ENCODE measurements at regions not wholly inside any gene's neighbourhood (a gene's known extent, or its start where the extent isn't known, plus 50 kb on each side); places are given as distances from the start of the nearest gene placed in this dataset.
"Not testable (repeated sequence)": the region's sequence is repeated elsewhere in the genome, so short reads cannot be mapped to it uniquely, and the experiment has no call there.

DNA sequence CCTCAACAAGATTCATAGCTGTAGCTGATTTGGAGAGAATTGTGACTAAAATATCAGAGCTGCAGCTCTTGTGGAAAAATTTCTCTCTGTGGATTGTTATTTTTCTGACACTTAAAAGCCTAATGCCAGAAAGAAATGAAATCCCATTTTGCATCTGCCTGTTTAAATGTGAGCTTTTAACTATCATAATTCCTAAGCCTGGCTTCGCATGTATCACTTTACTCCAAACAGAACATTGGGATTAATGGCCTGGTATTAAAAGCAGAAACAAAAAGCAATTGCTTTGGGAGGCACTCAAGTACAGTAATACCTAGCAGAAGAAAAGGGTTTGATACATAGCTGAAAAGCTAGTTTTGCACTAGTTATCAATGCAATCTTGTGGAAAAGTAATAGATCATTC lies 164.2 kb upstream of the FSHR start:
- Histone ChIP-seq H4K12ac (ENCODE audit: low read depth, low read length) (no peak overlapping the region), H3K27ac (ENCODE audit: low read depth, low read length) (no peak overlapping the region), H3K4me3 (ENCODE audit: low read depth, low read length) (no peak overlapping the region), H2BK5ac (ENCODE audit: low read depth, low read length, poor library complexity) (no peak overlapping the region), H3K9ac (ENCODE audit: low read length) (no peak overlapping the region), H3K27me3 (ENCODE audit: insufficient read depth, low read length) (no peaks in the 10 kb centered on the region), H2BK12ac (ENCODE audit: low read length) (no peak overlapping the region), H3K4me2 (ENCODE audit: low read length) (no peak overlapping the region), H3K4ac (ENCODE audit: low read depth, low read length) (no peak overlapping the region), H3K4me1 (ENCODE audit: control insufficient read depth in 1 of 2, insufficient read depth in 2 of 2, low read length in 2 of 2) (no peaks in the 10 kb centered on the region), H2AFZ (ENCODE audit: insufficient read depth, low read length, poor library complexity) (no peak overlapping the region), H3K18ac (ENCODE audit: low read length) (no peak overlapping the region), H2AK5ac (ENCODE audit: low read length) (no peak overlapping the region), H2BK120ac (ENCODE audit: insufficient read depth, low read length, poor library complexity) (no peak overlapping the region), H3K36me3 (ENCODE audit: control insufficient read depth in 1 of 2, insufficient read depth in 2 of 2, low read length in 2 of 2) (no peaks in the 10 kb centered on the region), H3K79me1 (ENCODE audit: low read length) (no peaks in the 10 kb centered on the region), H4K8ac (ENCODE audit: low read depth, low read length) (no peak overlapping the region), H3K14ac (ENCODE audit: low read length) (no peak overlapping the region), H3K23ac (ENCODE audit: low read length) (no peak overlapping the region), H3K9me3 (ENCODE audit: insufficient read depth, low read depth, low read length) (no peaks in the 10 kb centered on the region), H4K91ac (ENCODE audit: low read depth, low read length) (no peak overlapping the region), H3K79me2 (ENCODE audit: control insufficient read depth, insufficient read depth, low read length, poor library complexity) (no peaks in the 10 kb centered on the region)
- DNase-seq = no peak
- WGBS (ENCODE audit: extremely low coverage, insufficient coverage, insufficient read length) = no CpG with 5 or more reads among the region's 1 CpG

- no peak overlapping the region for H3K4me3 ChIP-seq (ENCODE audit: low read depth, low read length)
- H3K4ac ChIP-seq (ENCODE audit: low read depth, low read length) = no peak overlapping the region
- H4K91ac ChIP-seq (ENCODE audit: low read depth, low read length) = no peak overlapping the region
- no peak overlapping the region for H3K9ac ChIP-seq (ENCODE audit: low read length)
- H2AFZ ChIP-seq (ENCODE audit: insufficient read depth, low read length, poor library complexity) = no peak overlapping the region
- H3K27me3 ChIP-seq (ENCODE audit: insufficient read depth, low read length) = no peaks in the 10 kb centered on the region
- no peak overlapping the region for H3K27ac ChIP-seq (ENCODE audit: low read depth, low read length)
- H3K36me3 ChIP-seq (ENCODE audit: control insufficient read depth in 1 of 2, insufficient read depth in 2 of 2, low read length in 2 of 2) = no peaks in the 10 kb centered on the region
- no peak overlapping the region for H2BK12ac ChIP-seq (ENCODE audit: low read length)
- no peak overlapping the region for H3K4me2 ChIP-seq (ENCODE audit: low read length)
- no peaks in the 10 kb centered on the region for H3K79me1 ChIP-seq (ENCODE audit: low read length)
- DNase-seq = no peak
- H4K8ac ChIP-seq (ENCODE audit: low read depth, low read length) = no peak overlapping the region
- no peaks in the 10 kb centered on the region for H3K4me1 ChIP-seq (ENCODE audit: control insufficient read depth in 1 of 2, insufficient read depth in 2 of 2, low read length in 2 of 2)
- H4K12ac ChIP-seq (ENCODE audit: low read depth, low read length) = no peak overlapping the region
- H3K9me3 ChIP-seq (ENCODE audit: insufficient read depth, low read depth, low read length) = no peaks in the 10 kb centered on the region
- no peak overlapping the region for H2BK120ac ChIP-seq (ENCODE audit: insufficient read depth, low read length, poor library complexity)
- H3K79me2 ChIP-seq (ENCODE audit: control insufficient read depth, insufficient read depth, low read length, poor library complexity) = no peaks in the 10 kb centered on the region
- H3K18ac ChIP-seq (ENCODE audit: low read length) = no peak overlapping the region
- no peak overlapping the region for H3K23ac ChIP-seq (ENCODE audit: low read length)
- no peak overlapping the region for H2AK5ac ChIP-seq (ENCODE audit: low read length)
- no peak overlapping the region for H2BK5ac ChIP-seq (ENCODE audit: low read depth, low read length, poor library complexity)
- H3K14ac ChIP-seq (ENCODE audit: low read length) = no peak overlapping the region
- no CpG with 5 or more reads among the region's 3 CpGs for WGBS (ENCODE audit: extremely low coverage, insufficient coverage, insufficient read length)
Observed at GRCh38 chr2:49309461-49309860, 155.1 kb upstream of the FSHR start.

GRCh38 chr2:49306925-49307324 lies 152.6 kb upstream of the FSHR start:
- Histone ChIP-seq H4K8ac (ENCODE audit: low read depth, low read length) (no peak overlapping the region), H3K9me3 (ENCODE audit: insufficient read depth, low read depth, low read length) (no peaks in the 10 kb centered on the region), H2BK12ac (ENCODE audit: low read length) (no peak overlapping the region), H3K4me3 (ENCODE audit: low read depth, low read length) (no peak overlapping the region), H3K79me2 (ENCODE audit: control insufficient read depth, insufficient read depth, low read length, poor library complexity) (no peaks in the 10 kb centered on the region), H3K23ac (ENCODE audit: low read length) (no peak overlapping the region), H3K4ac (ENCODE audit: low read depth, low read length) (no peak overlapping the region), H3K27ac (ENCODE audit: low read depth, low read length) (no peak overlapping the region), H2AK5ac (ENCODE audit: low read length) (no peak overlapping the region), H2AFZ (ENCODE audit: insufficient read depth, low read length, poor library complexity) (no peak overlapping the region), H3K79me1 (ENCODE audit: low read length) (no peaks in the 10 kb centered on the region), H2BK5ac (ENCODE audit: low read depth, low read length, poor library complexity) (no peak overlapping the region), H3K4me1 (ENCODE audit: control insufficient read depth in 1 of 2, insufficient read depth in 2 of 2, low read length in 2 of 2) (no peaks in the 10 kb centered on the region), H4K91ac (ENCODE audit: low read depth, low read length) (no peak overlapping the region), H2BK120ac (ENCODE audit: insufficient read depth, low read length, poor library complexity) (no peak overlapping the region), H3K36me3 (ENCODE audit: control insufficient read depth in 1 of 2, insufficient read depth in 2 of 2, low read length in 2 of 2) (no peaks in the 10 kb centered on the region), H3K9ac (ENCODE audit: low read length) (no peak overlapping the region), H3K27me3 (ENCODE audit: insufficient read depth, low read length) (no peaks in the 10 kb centered on the region), H3K4me2 (ENCODE audit: low read length) (no peak overlapping the region), H3K18ac (ENCODE audit: low read length) (no peak overlapping the region), H3K14ac (ENCODE audit: low read length) (no peak overlapping the region), H4K12ac (ENCODE audit: low read depth, low read length) (no peak overlapping the region)
- no peak for DNase-seq
- no CpG with 5 or more reads among the region's 3 CpGs for WGBS (ENCODE audit: extremely low coverage, insufficient coverage, insufficient read length)

GRCh38 chr2:49298693-49299092 lies 144.4 kb upstream of the FSHR start:
- H3K14ac ChIP-seq (ENCODE audit: low read length); H3K27me3 ChIP-seq (ENCODE audit: insufficient read depth, low read length); H3K4me1 ChIP-seq (ENCODE audit: control insufficient read depth in 1 of 2, insufficient read depth in 2 of 2, low read length in 2 of 2); H2BK120ac ChIP-seq (ENCODE audit: insufficient read depth, low read length, poor library complexity); H3K23ac ChIP-seq (ENCODE audit: low read length); H2BK12ac ChIP-seq (ENCODE audit: low read length); H3K36me3 ChIP-seq (ENCODE audit: control insufficient read depth in 1 of 2, insufficient read depth in 2 of 2, low read length in 2 of 2); H3K4ac ChIP-seq (ENCODE audit: low read depth, low read length); H3K18ac ChIP-seq (ENCODE audit: low read length); H3K79me1 ChIP-seq (ENCODE audit: low read length); H3K27ac ChIP-seq (ENCODE audit: low read depth, low read length); H3K4me2 ChIP-seq (ENCODE audit: low read length); H3K79me2 ChIP-seq (ENCODE audit: control insufficient read depth, insufficient read depth, low read length, poor library complexity); H4K91ac ChIP-seq (ENCODE audit: low read depth, low read length); H2BK5ac ChIP-seq (ENCODE audit: low read depth, low read length, poor library complexity); H4K12ac ChIP-seq (ENCODE audit: low read depth, low read length); DNase-seq; H3K9ac ChIP-seq (ENCODE audit: low read length); H2AFZ ChIP-seq (ENCODE audit: insufficient read depth, low read length, poor library complexity); H3K4me3 ChIP-seq (ENCODE audit: low read depth, low read length); H3K9me3 ChIP-seq (ENCODE audit: insufficient read depth, low read depth, low read length); H2AK5ac ChIP-seq (ENCODE audit: low read length); H4K8ac ChIP-seq (ENCODE audit: low read depth, low read length): not testable (repeated sequence)
- WGBS (ENCODE audit: extremely low coverage, insufficient coverage, insufficient read length) = no CpG with 5 or more reads among the region's 5 CpGs

Data from trophoblast cell (in vitro differentiated cells and primary cell).